ENCODE measurements at regions not wholly inside any gene's neighbourhood (a gene's known extent, or its start where the extent isn't known, plus 50 kb on each side); places are given as distances from the start of the nearest gene placed in this dataset.

DNA sequence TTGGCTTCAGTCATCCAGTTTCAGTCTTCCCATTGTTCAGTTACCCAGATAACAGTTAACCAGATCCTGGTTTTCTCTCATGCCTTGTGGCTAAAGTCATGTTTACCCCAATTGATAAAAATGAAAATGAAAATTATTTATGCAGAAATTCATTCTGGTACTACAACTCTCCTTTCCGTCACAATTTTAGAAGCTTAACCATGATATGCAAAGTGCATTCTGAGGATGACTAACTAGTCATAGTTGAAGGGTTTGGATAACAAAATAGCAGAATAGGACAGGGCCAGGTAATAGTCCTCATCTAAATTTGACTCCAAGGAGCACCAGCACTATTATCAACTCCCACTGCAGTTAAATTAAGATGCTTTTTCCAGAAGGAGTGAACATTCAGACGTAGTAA, 94.7 kb downstream of the NTMT2 start:
- no peak for FAIRE-seq
- Histone ChIP-seq H4K5ac (ENCODE audit: insufficient read length, low read depth, low read length) (no peak overlapping the region), H3K9ac (replicated peaks in 1 of 4; ENCODE audit: extremely low read depth in 1 of 4, low read depth in 3 of 4, low read length in 3 of 4) (no peak overlapping the region), H2BK5ac (ENCODE audit: low read depth, low read length) (no peak overlapping the region), H3K9me3 (ENCODE audit: insufficient read depth in 2 of 2, low read depth in 1 of 2, low read length in 1 of 2) (no peaks in the 10 kb centered on the region), H4K20me1 (replicated peaks in 1 of 2; ENCODE audit: control insufficient read depth in 1 of 2, insufficient read depth in 2 of 2, low read length in 2 of 2) (no peaks in the 10 kb centered on the region), H3K4ac (replicated peaks; ENCODE audit: insufficient read length, low read depth, low read length) (no peak overlapping the region), H3K79me2 (ENCODE audit: control insufficient read depth in 1 of 2, insufficient read depth in 2 of 2, low read length in 2 of 2) (no peaks in the 10 kb centered on the region), H3K4me1 (replicated peaks in 1 of 4; ENCODE audit: control insufficient read depth in 3 of 4, insufficient read depth in 4 of 4, low read length in 3 of 4) (no peaks in the 10 kb centered on the region), H3K56ac (replicated peaks; ENCODE audit: insufficient read length, low read depth, low read length) (no peak overlapping the region), H3K36me3 (ENCODE audit: control insufficient read depth in 2 of 4, insufficient read depth in 4 of 4, low read length in 3 of 4) (no peaks in the 10 kb centered on the region), H2BK120ac (replicated peaks; ENCODE audit: low read depth, low read length) (no peak overlapping the region), H3K4me2 (ENCODE audit: insufficient read depth in 1 of 2, low read depth in 2 of 2, low read length in 2 of 2) (no peak overlapping the region), H4K8ac (ENCODE audit: extremely low read depth, insufficient read depth, low read length) (no peak overlapping the region), H3K18ac (ENCODE audit: extremely low read depth, low read length) (no peak overlapping the region), H3K27me3 (replicated peaks in 1 of 4; ENCODE audit: control insufficient read depth in 3 of 4, extremely low read depth in 1 of 4, insufficient read depth in 3 of 4, low read length in 3 of 4) (no peaks in the 10 kb centered on the region), H3K23ac (ENCODE audit: insufficient read length) (no peak overlapping the region), H3K23me2 (ENCODE audit: low read depth, low read length) (no peaks in the 10 kb centered on the region), H3K14ac (ENCODE audit: insufficient read length) (no peak overlapping the region), H2AK5ac (ENCODE audit: low read depth, low read length) (no peak overlapping the region), H2BK15ac (ENCODE audit: low read length) (no peak overlapping the region), H4K91ac (replicated peaks; ENCODE audit: insufficient read length, low read length) (no peak overlapping the region), H3K4me3 (ENCODE audit: extremely low read depth in 1 of 4, insufficient read depth in 2 of 4, low read depth in 3 of 4, low read length in 4 of 4) (no peak overlapping the region), H2BK20ac (ENCODE audit: low read length) (no peak overlapping the region), H2AFZ (ENCODE audit: low read length) (no peak overlapping the region), H3K27ac (ENCODE audit: low read depth, low read length) (no peak overlapping the region), H3K79me1 (ENCODE audit: low read depth, low read length) (no peaks in the 10 kb centered on the region), H2BK12ac (ENCODE audit: low read depth, low read length) (no peak overlapping the region)
- DNase-seq (ENCODE audit: low read depth in 1 of 2, low spot score in 2 of 2): no peak
- POLR2A ChIA-PET (ENCODE audit: partially characterized antibody): no interaction called here
- 88% methylated on average over 2 of the region's 2 CpGs; no CpG with 5 or more reads in 1 of the 2 experiments for WGBS, 2 experiments (ENCODE audit: extremely low coverage in 1 of 2, insufficient coverage in 1 of 2, insufficient read length in 1 of 2, insufficient replicate concordance in 2 of 2, low coverage in 1 of 2, low lambda C conversion rate in 2 of 2, missing lambda C conversion rate in 1 of 2)
- CTCF ChIA-PET (ENCODE audit: partially characterized antibody): interaction anchor here (0.6 to 1.0 kb wide), 2 partner anchors 11 to 109 kb away, joined by 4 read pairs; no protein-coding TSS in a partner anchor
- TF ChIP-seq SRF (IDR thresholded peaks at IDR 0.05; ENCODE audit: low read depth, low read length) (no peak), BACH1 (IDR thresholded peaks at IDR 0.05; ENCODE audit: low read length) (no peak), NANOG (IDR thresholded peaks at IDR 0.05; ENCODE audit: insufficient read depth, low read depth, low read length, poor library complexity, severe bottlenecking) (no peak)

Data from H1 (cell line).